GM23248 (cell line): ENCODE measurements at regions not wholly inside any gene's neighbourhood (a gene's known extent, or its start where the extent isn't known, plus 50 kb on each side); places are given as distances from the start of the nearest gene placed in this dataset.

Experiments used
- DNase-seq: peaks from one replicate; pipeline ENCODE4 v3.0.0-alpha.2; 2015
- H2AFZ ChIP-seq: fragments of 200-600 bp; sonication (generic); 2 replicates; pipeline ENCODE4 v1.6.1; 2016; ENCODE audit warnings: antibody characterized with exemption
- H3F3A ChIP-seq: fragments of 200-600 bp; sonication (generic); 2 replicates; pipeline ENCODE4 v1.6.1; 2016; ENCODE audit warnings: mild to moderate bottlenecking, antibody characterized with exemption, mixed run types; ENCODE audit not compliant: insufficient read depth
- H3K27ac ChIP-seq: fragments of 200-600 bp; sonication (generic); 2 replicates; pipeline ENCODE4 v1.5.1; 2016; ENCODE audit warnings: mild to moderate bottlenecking
- H3K27me3 ChIP-seq: fragments of 200-600 bp; sonication (generic); replicated peaks from 2 replicates; pipeline ENCODE4 v1.6.1; 2016; ENCODE audit warnings: mild to moderate bottlenecking; ENCODE audit not compliant: insufficient read depth
- H3K36me3 ChIP-seq: fragments of 200-600 bp; sonication (generic); 2 replicates; pipeline ENCODE4 v1.6.1; 2016; ENCODE audit warnings: low read depth, mild to moderate bottlenecking
- H3K4me1 ChIP-seq: fragments of 200-600 bp; sonication (generic); 2 replicates; pipeline ENCODE4 v1.6.1; 2016; ENCODE audit warnings: mild to moderate bottlenecking; ENCODE audit not compliant: insufficient read depth
- H3K4me2 ChIP-seq: fragments of 200-600 bp; sonication (generic); one replicate; pipeline ENCODE4 v1.6.1; 2016; ENCODE audit warnings: mild to moderate bottlenecking; ENCODE audit not compliant: unreplicated experiment
- H3K4me3 ChIP-seq: fragments of 200-600 bp; sonication (generic); 2 replicates; pipeline ENCODE4 v1.5.1; 2016; ENCODE audit warnings: mild to moderate bottlenecking
- H3K79me2 ChIP-seq: fragments of 200-600 bp; sonication (generic); 2 replicates; pipeline ENCODE4 v1.6.1; 2016; ENCODE audit warnings: mild to moderate bottlenecking; ENCODE audit not compliant: insufficient read depth
- H3K9ac ChIP-seq: fragments of 200-600 bp; sonication (generic); 2 replicates; pipeline ENCODE4 v1.6.1; 2016; ENCODE audit warnings: mild to moderate bottlenecking
- H3K9me2 ChIP-seq: fragments of 200-600 bp; sonication (generic); 2 replicates; pipeline ENCODE4 v1.6.1; 2016; ENCODE audit warnings: mixed run types, mild to moderate bottlenecking, moderate library complexity; ENCODE audit not compliant: insufficient read depth
- H3K9me3 ChIP-seq: fragments of 200-600 bp; sonication (generic); one replicate; pipeline ENCODE4 v1.6.1; 2017; ENCODE audit warnings: low read depth
- H4K20me1 ChIP-seq: fragments of 200-600 bp; sonication (generic); 2 replicates; pipeline ENCODE4 v1.6.0; 2016; ENCODE audit not compliant: insufficient read depth
- EZH2 ChIP-seq: fragments of 200-600 bp; sonication (generic); IDR thresholded peaks from 2 replicates; pipeline ENCODE4 v1.6.1; 2018; ENCODE audit warnings: antibody characterized with exemption, mild to moderate bottlenecking; ENCODE audit not compliant: insufficient read depth, poor library complexity, severe bottlenecking
- EZH2phosphoT487 ChIP-seq: fragments of 200-600 bp; sonication (generic); IDR thresholded peaks from 2 replicates; pipeline ENCODE4 v1.6.1; 2018; ENCODE audit warnings: antibody characterized with exemption, moderate library complexity, mild to moderate bottlenecking, low read depth; ENCODE audit not compliant: insufficient read depth
- WGBS, 2 experiments: methylation state at CpG; one replicate each; pipeline ENCODE4 v1.1.6; 2015 to 2017; ENCODE audit warnings: low lambda C conversion rate in 2 of 2, low coverage in 1 of 2; ENCODE audit errors: missing lambda C conversion rate in 2 of 2; 5-methylcytosine and 5-hydroxymethylcytosine counted together
- in situ Hi-C: fragments of 300-500 bp; cut with MboI; formaldehyde crosslinking; loops from 2 replicates; pipeline ENCODE4 v1.15.0; 2020

DNA sequence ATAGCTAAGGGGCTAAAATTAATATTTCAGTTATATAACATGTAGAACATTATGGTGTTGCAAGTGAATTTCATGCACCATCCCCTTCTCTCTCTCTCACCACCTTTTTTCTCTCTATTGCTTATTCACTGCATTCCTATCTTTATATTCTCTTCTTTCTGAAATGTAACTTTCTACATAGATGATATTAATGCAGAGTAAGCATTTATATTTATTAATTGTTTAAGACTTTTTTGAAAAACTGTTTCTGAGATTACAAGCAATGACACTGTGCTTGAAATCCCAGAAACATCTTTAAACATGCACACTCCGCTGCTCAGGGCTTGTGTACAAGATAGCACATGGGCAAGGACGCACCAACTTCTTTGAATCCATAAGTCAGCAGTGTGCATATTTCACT lies 567.7 kb upstream of the SGCD start:
- no peaks in the 10 kb centered on the region for H4K20me1 ChIP-seq
- H3K27me3 ChIP-seq: no peaks in the 10 kb centered on the region
- no peak for TF ChIP-seq EZH2
- TF ChIP-seq EZH2phosphoT487: no peak
- H3K4me3 ChIP-seq: no peak overlapping the region
- H3K9ac ChIP-seq: no peak overlapping the region
- no peak overlapping the region for H3K27ac ChIP-seq
- H3K4me1 ChIP-seq: no peaks in the 10 kb centered on the region
- H3F3A ChIP-seq: 0 out of 2 replicates have a peak, but pooled peaks cover 4% of the 10 kb centered on the region
- H3K9me3 ChIP-seq: no peaks in the 10 kb centered on the region
- in situ Hi-C loops: no loop called here
- H3K9me2 ChIP-seq: no peaks in the 10 kb centered on the region
- H2AFZ ChIP-seq: no peak overlapping the region
- H3K4me2 ChIP-seq: no peak overlapping the region
- H3K36me3 ChIP-seq: no peaks in the 10 kb centered on the region
- WGBS, 2 experiments: 41 to 55% methylated on average over 2 of the region's 2 CpGs
- no peaks in the 10 kb centered on the region for H3K79me2 ChIP-seq
- no peak for DNase-seq

GRCh38 chr5:155759984-155760383 lies 567.0 kb upstream of the SGCD start:
- Histone ChIP-seq H3K9me3 (no peaks in the 10 kb centered on the region), H4K20me1 (no peaks in the 10 kb centered on the region), H3K4me2 (no peak overlapping the region), H3K9ac (no peak overlapping the region), H3K4me3 (no peak overlapping the region), H2AFZ (no peak overlapping the region), H3K4me1 (no peaks in the 10 kb centered on the region), H3K9me2 (no peaks in the 10 kb centered on the region), H3K27me3 (no peaks in the 10 kb centered on the region), H3K27ac (no peak overlapping the region), H3K36me3 (no peaks in the 10 kb centered on the region), H3K79me2 (no peaks in the 10 kb centered on the region), H3F3A (0 out of 2 replicates have a peak, but pooled peaks cover 4% of the 10 kb centered on the region)
- in situ Hi-C loops: no loop called here
- no peak for DNase-seq
- TF ChIP-seq EZH2phosphoT487 (no peak), EZH2 (no peak)

- 34 to 42% methylated on average over 2 of the region's 2 CpGs for WGBS, 2 experiments
- Histone ChIP-seq H3K4me3 (no peak overlapping the region), H3K4me2 (no peak overlapping the region)
Measured at GRCh38 chr5:155761502-155761901, 565.5 kb upstream of the SGCD start.

GRCh38 chr5:155765715-155766114 lies 561.2 kb upstream of the SGCD start:
- Histone ChIP-seq H3K36me3 (no peaks in the 10 kb centered on the region), H3K4me3 (no peak overlapping the region), H3K27ac (no peak overlapping the region), H2AFZ (no peak overlapping the region), H3K4me2 (no peak overlapping the region), H4K20me1 (no peaks in the 10 kb centered on the region), H3F3A (0 out of 2 replicates have a peak, but pooled peaks cover 4% of the 10 kb centered on the region), H3K9ac (no peak overlapping the region), H3K9me2 (no peaks in the 10 kb centered on the region), H3K27me3 (no peaks in the 10 kb centered on the region), H3K79me2 (no peaks in the 10 kb centered on the region), H3K9me3 (no peaks in the 10 kb centered on the region), H3K4me1 (no peaks in the 10 kb centered on the region)
- no peak for TF ChIP-seq EZH2
- no peak for TF ChIP-seq EZH2phosphoT487
- no peak for DNase-seq
- in situ Hi-C loops: no loop called here
- 13 to 16% methylated on average over 2 of the region's 2 CpGs for WGBS, 2 experiments

More at GRCh38 chr5:155761502-155761901, 565.5 kb upstream of the SGCD start:
- Histone ChIP-seq H3K4me1 (no peaks in the 10 kb centered on the region), H3K9me3 (no peaks in the 10 kb centered on the region), H3K9me2 (no peaks in the 10 kb centered on the region), H3F3A (0 out of 2 replicates have a peak, but pooled peaks cover 4% of the 10 kb centered on the region), H4K20me1 (no peaks in the 10 kb centered on the region), H3K27ac (no peak overlapping the region), H3K79me2 (no peaks in the 10 kb centered on the region), H2AFZ (no peak overlapping the region), H3K36me3 (no peaks in the 10 kb centered on the region), H3K27me3 (no peaks in the 10 kb centered on the region), H3K9ac (no peak overlapping the region)
- in situ Hi-C loops: no loop called here
- no peak for DNase-seq
- TF ChIP-seq EZH2: no peak
- TF ChIP-seq EZH2phosphoT487: no peak

GRCh38 chr5:155767470-155767869 lies 559.5 kb upstream of the SGCD start:
- Histone ChIP-seq H3K27ac (no peak overlapping the region), H3K9me2 (no peaks in the 10 kb centered on the region), H3K79me2 (no peaks in the 10 kb centered on the region), H4K20me1 (no peaks in the 10 kb centered on the region), H3K4me1 (no peaks in the 10 kb centered on the region), H3K4me2 (no peak overlapping the region), H3K4me3 (no peak overlapping the region), H3F3A (no peaks in the 10 kb centered on the region), H2AFZ (no peak overlapping the region), H3K27me3 (no peaks in the 10 kb centered on the region), H3K9me3 (no peaks in the 10 kb centered on the region), H3K9ac (no peak overlapping the region), H3K36me3 (no peaks in the 10 kb centered on the region)
- DNase-seq: peak; percentile 5
- in situ Hi-C loops: no loop called here
- TF ChIP-seq EZH2phosphoT487 (no peak), EZH2 (no peak)
- WGBS, 2 experiments: 20 to 24% methylated on average over 2 of the region's 2 CpGs
